Skeletal muscle tissue (tissue), 3 donors: ENCODE measurements at regions not wholly inside any gene's neighbourhood (a gene's known extent, or its start where the extent isn't known, plus 50 kb on each side); places are given as distances from the start of the nearest gene placed in this dataset.

Source experiments
- H3K27ac ChIP-seq: one replicate; pipeline ENCODE4 v1.7.0; 2013; ENCODE audit warnings: mild to moderate bottlenecking, low read depth, low read length, inconsistent platforms
- H3K27me3 ChIP-seq, 3 donors: one replicate each; pipeline ENCODE4 v1.7.0; 2013; ENCODE audit warnings: low read length in 3 of 3; ENCODE audit not compliant: control insufficient read depth in 3 of 3, insufficient read depth in 3 of 3
- H3K36me3 ChIP-seq, 3 donors: one replicate each; pipeline ENCODE4 v1.7.0; 2013; ENCODE audit warnings: low read length in 3 of 3; ENCODE audit not compliant: control insufficient read depth in 3 of 3, insufficient read depth in 3 of 3
- H3K4me1 ChIP-seq, 3 donors: one replicate each; pipeline ENCODE4 v1.7.0; 2013; ENCODE audit warnings: low read length in 3 of 3, mild to moderate bottlenecking in 3 of 3; ENCODE audit not compliant: control insufficient read depth in 3 of 3, insufficient read depth in 3 of 3
- H3K4me3 ChIP-seq, 3 donors: one replicate each; pipeline ENCODE4 v1.7.0; 2013; ENCODE audit warnings: low read length in 3 of 3
- H3K9ac ChIP-seq, 3 donors: one replicate each; pipeline ENCODE4 v1.7.0; 2013; ENCODE audit warnings: low read length in 3 of 3, mild to moderate bottlenecking in 3 of 3, moderate library complexity in 2 of 3, low read depth in 1 of 3
- H3K9me3 ChIP-seq, 3 donors: one replicate each; pipeline ENCODE4 v1.7.0; 2013; ENCODE audit warnings: low read length in 3 of 3; ENCODE audit not compliant: control insufficient read depth in 3 of 3
- donor health status: Osteomylitis.

DNA sequence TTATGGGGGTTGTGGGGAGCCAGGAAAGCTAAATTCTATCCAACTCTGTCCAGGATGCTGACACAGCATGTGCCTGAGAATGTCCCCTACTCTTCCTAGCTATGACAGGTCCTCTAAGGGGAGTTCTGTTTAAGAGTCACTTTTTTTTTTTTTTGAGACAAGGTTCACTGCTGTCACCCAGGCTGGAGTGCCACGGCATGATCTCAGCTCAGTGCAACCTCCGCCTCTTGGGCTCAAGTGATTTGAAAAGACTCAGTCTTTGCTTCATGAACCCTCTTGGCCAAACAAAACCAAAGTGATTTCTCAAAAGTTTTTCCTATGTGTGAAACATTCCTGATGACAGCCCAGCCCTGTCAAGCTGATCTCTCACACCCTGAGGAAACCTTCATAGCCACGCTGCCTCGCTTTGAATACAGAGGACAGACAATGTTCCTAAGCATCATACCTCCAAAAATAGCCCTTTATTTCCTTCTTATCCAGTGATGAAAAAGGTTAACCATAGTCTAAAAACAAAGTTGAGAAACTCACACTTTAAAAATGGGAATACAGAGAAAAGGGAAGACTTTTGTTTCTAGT lies 105.5 kb upstream of the PROK2 start:
- Histone ChIP-seq H3K27me3 (peaks cover 0 to 8% (median 0%) of the 10 kb centered on the region in 3 donors), H3K9ac (no peak overlapping the region), H3K9me3 (no peaks in the 10 kb centered on the region), H3K4me1 (no peaks in the 10 kb centered on the region), H3K36me3 (no peaks in the 10 kb centered on the region), H3K4me3 (no peak overlapping the region), H3K27ac (no peak overlapping the region)

DNA sequence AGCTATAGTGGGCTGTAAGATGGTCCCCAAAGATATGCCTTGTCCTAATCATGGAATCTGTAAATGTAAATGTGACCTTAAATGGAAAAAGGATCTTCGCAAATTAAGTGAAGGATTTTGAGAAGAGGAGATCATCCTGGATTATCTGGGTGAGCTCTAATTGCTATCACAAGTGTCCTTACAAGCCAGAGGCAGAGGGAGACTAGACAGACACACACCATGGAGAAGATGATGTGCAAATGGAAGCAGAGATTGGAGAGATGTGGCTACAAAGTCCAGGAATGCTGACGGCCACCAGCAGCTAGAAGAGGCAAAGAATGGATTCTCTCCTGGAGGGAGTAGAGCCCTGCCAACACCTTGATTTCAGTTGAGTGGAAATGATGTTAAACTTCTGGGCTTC lies 102.3 kb upstream of the PROK2 start:
- Histone ChIP-seq H3K9ac (no peak overlapping the region), H3K9me3 (no peaks in the 10 kb centered on the region), H3K4me3 (no peak overlapping the region), H3K27me3 (peaks cover 0 to 11% (median 0%) of the 10 kb centered on the region in 3 donors), H3K36me3 (no peaks in the 10 kb centered on the region), H3K27ac (no peak overlapping the region), H3K4me1 (no peaks in the 10 kb centered on the region)

DNA sequence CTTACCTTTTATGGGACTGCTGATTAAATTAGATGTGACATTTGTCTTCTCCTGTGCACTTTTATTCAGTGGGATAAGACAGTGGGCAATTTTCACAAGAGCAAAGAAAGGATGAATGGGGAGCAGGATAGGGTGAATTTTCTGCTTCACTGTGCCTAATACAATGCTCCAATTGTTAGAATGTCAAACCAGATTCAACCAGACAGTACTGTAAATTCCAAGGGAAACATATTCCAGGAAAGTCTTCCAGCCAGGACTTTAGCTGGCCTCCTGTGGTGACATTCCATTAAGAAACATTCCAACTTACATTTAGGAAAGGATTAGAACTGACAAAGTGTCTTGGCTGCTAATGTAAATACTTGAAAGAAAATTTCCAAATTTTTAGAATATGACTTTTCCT lies 100.1 kb upstream of the PROK2 start:
- H3K4me3 ChIP-seq = no peak overlapping the region
- peaks cover 0 to 14% (median 6%) of the 10 kb centered on the region in 3 donors for H3K27me3 ChIP-seq
- no peaks in the 10 kb centered on the region for H3K9me3 ChIP-seq
- H3K9ac ChIP-seq = no peak overlapping the region
- no peak overlapping the region for H3K27ac ChIP-seq
- H3K4me1 ChIP-seq = no peaks in the 10 kb centered on the region
- no peaks in the 10 kb centered on the region for H3K36me3 ChIP-seq

DNA sequence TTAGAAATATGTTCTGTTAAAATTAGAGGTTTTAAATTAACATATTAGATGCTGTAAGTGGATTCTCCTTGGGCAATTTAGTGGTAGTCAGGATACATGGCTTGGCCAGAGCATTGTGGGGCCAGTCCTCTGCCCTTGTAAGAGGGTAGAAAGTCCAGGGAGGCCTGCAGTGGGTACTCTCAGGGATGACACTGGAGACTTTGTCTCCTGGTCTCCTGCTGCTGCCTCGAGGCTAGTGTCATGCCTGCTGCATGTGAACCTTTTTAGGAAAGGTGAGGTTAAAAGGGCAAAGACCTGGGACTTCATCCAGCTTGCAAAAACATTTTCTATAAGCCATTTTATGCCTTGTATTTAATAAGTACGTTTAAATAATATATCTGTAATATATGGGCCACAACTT lies 96.8 kb upstream of the PROK2 start:
- H3K27me3 ChIP-seq = peaks cover 0 to 12% (median 6%) of the 10 kb centered on the region in 3 donors
- H3K4me3 ChIP-seq = no peak overlapping the region
- no peak overlapping the region for H3K9ac ChIP-seq
- H3K36me3 ChIP-seq = no peaks in the 10 kb centered on the region
- no peak overlapping the region for H3K27ac ChIP-seq
- no peaks in the 10 kb centered on the region for H3K4me1 ChIP-seq
- H3K9me3 ChIP-seq = no peaks in the 10 kb centered on the region

DNA sequence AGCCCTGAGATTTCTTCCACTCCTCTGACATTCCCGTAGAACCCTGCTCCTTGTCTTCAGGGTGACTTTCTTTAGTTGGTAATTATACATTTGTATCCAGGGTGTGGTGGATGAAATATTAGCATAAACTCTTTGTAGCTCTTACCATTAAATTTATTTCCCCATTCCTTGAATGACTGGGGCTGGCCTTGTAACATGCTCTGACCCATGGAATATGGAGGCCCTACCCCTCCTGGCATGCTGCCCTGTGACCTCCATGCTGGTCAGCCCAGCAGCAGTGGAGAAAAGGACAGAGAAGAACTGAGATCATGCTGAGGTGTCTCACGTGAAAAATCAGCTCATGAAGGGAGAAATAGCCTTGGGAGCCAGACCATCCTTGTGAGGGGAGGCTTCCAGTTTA lies 96.1 kb upstream of the PROK2 start:
- H3K4me3 ChIP-seq = no peak overlapping the region
- no peaks in the 10 kb centered on the region for H3K9me3 ChIP-seq
- H3K4me1 ChIP-seq = no peaks in the 10 kb centered on the region
- no peaks in the 10 kb centered on the region for H3K36me3 ChIP-seq
- H3K27me3 ChIP-seq = peaks cover 0 to 11% (median 6%) of the 10 kb centered on the region in 3 donors
- H3K27ac ChIP-seq = no peak overlapping the region
- no peak overlapping the region for H3K9ac ChIP-seq

DNA sequence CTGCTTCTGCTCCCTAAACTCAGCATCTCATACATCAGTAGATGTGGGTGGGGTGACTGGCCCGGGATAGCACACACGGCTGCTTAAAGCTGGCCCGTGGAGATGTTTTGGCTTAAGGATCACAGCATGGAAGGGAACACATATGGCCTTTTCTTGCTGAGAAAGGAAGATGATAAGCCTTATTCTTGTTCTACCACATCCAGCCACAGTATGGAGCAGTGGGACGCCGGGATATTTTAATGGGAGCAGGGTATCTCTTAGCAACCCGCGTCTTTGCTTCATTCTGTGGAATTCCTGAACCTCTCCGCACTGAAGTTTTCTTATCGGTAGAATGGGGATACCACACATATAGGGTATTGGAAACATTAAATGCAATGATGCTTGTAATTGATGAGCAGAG lies 94.1 kb upstream of the PROK2 start:
- H3K9me3 ChIP-seq = no peaks in the 10 kb centered on the region
- H3K4me1 ChIP-seq = no peaks in the 10 kb centered on the region
- no peak overlapping the region for H3K27ac ChIP-seq
- no peaks in the 10 kb centered on the region for H3K36me3 ChIP-seq
- no peak overlapping the region for H3K9ac ChIP-seq
- H3K4me3 ChIP-seq = no peak overlapping the region
- peaks cover 0 to 11% (median 6%) of the 10 kb centered on the region in 3 donors for H3K27me3 ChIP-seq

DNA sequence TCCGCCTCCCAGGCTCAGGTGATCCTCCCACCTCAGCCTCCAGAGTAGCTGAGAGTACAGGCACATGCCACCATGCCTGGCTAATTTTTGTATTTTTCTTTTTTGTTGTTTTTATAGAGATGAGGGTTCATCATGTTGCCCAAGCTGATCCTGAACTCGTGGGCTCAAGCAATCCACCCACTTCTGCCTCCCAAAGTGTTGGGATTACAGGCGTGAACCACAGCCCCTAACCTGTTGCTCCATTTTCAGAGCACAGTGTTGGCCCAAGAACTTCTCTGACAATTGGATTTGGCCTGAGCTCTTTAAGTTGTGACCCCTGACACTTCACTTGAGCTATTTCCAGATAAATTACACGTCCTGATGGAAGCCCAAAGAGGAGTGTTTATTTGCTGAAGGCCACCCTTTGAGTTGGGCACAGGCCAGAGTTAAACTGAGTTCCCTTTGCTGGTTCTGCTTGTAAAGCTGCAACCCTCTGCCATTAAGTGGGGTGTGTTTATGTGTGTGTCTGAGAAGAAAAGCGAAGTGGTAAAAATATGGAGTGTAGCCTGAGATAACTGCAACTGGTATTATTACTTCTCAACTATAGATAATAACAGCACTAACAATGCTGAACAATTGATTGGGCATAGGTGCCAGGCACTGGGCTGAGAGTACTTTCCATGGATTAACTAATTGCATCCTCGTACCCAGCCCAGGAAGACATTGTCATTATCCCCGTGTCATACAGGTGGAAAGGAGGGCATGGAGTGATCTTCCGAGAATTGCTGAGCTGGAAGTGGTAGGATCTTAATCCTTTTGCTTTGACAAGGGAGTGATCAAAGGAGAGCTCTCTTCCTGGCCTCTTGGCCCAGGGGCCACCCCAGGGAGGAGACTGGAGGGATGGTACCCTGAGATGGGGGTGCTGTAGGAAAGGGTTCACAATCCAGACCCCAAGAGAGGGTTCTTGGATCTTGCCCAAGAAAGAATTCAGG lies 91.5 kb upstream of the PROK2 start:
- Histone ChIP-seq H3K36me3 (no peaks in the 10 kb centered on the region), H3K4me3 (no peak overlapping the region), H3K27ac (no peak overlapping the region), H3K9ac (no peak overlapping the region), H3K9me3 (no peaks in the 10 kb centered on the region), H3K4me1 (no peaks in the 10 kb centered on the region), H3K27me3 (peaks cover 0 to 8% (median 0%) of the 10 kb centered on the region in 3 donors)

DNA sequence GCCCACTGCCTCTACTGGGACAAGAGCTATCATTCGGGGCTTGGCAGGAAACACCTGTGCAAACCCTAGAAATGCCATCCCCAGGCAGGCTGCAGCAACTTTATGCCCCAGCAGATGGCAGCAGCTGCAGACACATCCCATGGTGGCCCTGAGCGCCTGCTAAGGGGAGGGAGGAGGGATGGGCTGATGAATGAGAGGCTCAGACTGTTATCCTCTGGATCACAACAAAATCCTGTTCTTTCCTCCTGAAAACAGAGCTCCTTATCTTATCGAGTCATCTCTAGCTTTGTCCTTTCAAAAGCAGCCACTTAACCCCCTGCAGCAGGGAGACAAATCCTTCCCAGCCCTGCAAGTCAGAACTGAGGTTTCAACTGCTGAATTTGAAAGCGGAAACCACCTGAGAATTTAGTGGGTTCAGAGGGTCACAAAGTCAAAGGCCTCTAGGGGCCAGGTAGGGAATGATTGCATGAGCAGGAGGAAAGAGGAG lies 90.6 kb upstream of the PROK2 start:
- H3K27me3 ChIP-seq = peaks cover 0 to 6% (median 0%) of the 10 kb centered on the region in 3 donors
- no peak overlapping the region for H3K9ac ChIP-seq
- no peaks in the 10 kb centered on the region for H3K4me1 ChIP-seq
- H3K36me3 ChIP-seq = no peaks in the 10 kb centered on the region
- no peak overlapping the region for H3K4me3 ChIP-seq
- H3K27ac ChIP-seq = no peak overlapping the region
- H3K9me3 ChIP-seq = no peaks in the 10 kb centered on the region

DNA sequence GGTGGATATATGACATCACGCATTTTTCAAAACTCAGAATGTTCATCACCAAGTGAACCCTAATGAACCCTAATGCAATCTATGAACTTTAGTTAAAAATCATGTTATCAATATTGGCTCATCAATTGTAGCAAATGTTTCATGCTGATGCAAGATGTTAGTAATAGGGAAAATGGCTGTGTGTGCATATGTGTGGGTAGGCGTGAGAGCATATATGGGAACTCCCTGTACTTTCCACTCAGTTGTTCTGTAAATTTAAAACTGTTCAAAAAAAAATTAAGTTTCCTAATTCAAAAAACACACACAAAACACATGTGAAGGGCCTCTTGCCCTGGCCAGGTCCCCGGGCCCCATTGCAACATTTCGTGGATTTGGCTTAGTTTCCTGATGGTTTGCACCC lies 89.7 kb upstream of the PROK2 start:
- H3K27me3 ChIP-seq = peaks cover 0 to 6% (median 0%) of the 10 kb centered on the region in 3 donors
- no peaks in the 10 kb centered on the region for H3K9me3 ChIP-seq
- H3K27ac ChIP-seq = no peak overlapping the region
- H3K4me1 ChIP-seq = no peaks in the 10 kb centered on the region
- H3K9ac ChIP-seq = no peak overlapping the region
- no peaks in the 10 kb centered on the region for H3K36me3 ChIP-seq
- H3K4me3 ChIP-seq = no peak overlapping the region

DNA sequence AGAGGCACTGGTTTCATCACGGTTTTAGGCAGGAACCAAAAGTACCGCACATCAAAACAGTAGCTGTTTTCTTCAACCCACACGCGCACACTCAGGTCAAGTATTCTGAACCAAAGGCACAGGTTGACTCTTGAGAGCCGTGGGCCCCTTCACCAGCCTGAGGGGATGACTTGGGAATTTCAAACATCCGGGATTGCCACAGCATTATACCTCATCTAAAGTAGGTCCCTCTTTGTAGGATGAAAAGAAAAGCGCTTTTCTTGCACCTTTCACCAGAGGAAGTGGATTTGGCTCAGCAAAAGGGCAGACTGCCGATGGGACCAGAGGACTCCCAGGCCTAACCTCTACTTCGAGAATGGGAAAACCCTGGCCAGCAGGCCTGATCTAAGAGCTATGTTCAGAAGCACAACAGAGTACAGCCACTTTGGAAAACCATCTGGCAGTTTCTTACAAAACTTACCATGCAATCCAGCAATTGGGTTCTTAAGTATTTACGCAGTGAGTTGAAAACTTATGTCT lies 88.2 kb upstream of the PROK2 start:
- H3K36me3 ChIP-seq = no peaks in the 10 kb centered on the region
- H3K4me1 ChIP-seq = no peaks in the 10 kb centered on the region
- no peak overlapping the region for H3K27ac ChIP-seq
- no peak overlapping the region for H3K4me3 ChIP-seq
- no peaks in the 10 kb centered on the region for H3K9me3 ChIP-seq
- no peak overlapping the region for H3K9ac ChIP-seq
- H3K27me3 ChIP-seq = peaks cover 0 to under 1% (median 0%) of the 10 kb centered on the region in 3 donors
